Stimulated activated CD4-positive, alpha-beta T cell treated with anti-CD3 and anti-CD28 coated beads, Interleukin-12 subunit alpha, Interleukin-12 subunit beta, amount 100 ng/mL, for 48 hours (primary cell): ENCODE measurements at regions not wholly inside any gene's neighbourhood (a gene's known extent, or its start where the extent isn't known, plus 50 kb on each side); places are given as distances from the start of the nearest gene placed in this dataset.
A peak's percentile ranks its signal among the peaks of the same experiment; 100 is the strongest.

Experiments
- DNase-seq, 3 donors: peaks; one replicate each; pipeline ENCODE4 v3.0.0-alpha.2; 2020; ENCODE audit warnings: low read depth in 2 of 3, low spot score in 1 of 3

DNA sequence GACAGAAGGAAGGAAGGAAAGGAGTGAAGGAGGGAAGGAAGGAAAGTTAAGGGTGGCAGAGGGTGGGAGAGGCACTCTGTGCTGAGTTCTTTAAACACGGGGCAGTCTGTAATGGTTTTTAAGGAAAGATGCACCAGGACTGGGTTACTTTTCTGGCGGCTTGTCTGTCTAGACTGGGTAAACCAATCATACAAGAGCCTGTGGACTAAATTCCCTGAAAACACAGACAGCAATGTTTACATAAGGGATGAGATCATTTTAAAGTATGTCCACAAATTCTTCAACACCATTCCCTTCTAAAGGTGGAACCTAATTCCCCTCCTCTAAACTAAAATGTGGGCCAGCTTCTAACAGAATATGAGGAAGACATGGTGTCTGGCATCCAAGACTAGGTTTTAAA is 235.5 kb upstream of the IGF1R start:
- DNase-seq: no peak

DNA sequence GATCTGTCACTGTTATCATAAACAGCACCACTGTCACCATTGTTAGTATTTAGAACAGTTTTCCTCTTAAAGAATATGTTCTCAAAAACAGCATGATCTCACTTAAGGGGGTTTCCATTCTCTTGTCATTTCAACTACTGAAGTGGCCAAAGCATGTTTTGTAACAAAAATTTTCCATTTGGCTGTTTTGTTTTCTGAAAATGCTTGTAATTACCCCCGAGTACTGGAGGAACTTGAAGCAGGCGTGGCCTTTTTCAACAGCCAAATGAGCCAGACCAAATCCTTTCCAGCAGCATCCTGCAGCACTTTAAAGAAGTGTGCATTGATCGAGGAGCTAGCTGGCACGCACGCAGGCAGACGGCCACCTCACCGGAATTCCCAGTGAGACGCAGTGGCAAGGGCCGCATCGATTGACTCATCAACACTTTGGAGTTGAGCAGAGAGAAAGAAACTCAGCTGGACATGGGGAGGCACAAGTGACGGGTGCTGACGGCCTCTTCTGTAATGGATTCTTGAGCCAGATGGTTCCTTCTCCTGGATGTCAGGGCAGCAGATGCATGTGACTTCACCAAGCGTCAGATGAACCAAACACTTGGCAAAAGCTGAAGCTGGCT is 234.3 kb upstream of the IGF1R start:
- DNase-seq: no peak

DNA sequence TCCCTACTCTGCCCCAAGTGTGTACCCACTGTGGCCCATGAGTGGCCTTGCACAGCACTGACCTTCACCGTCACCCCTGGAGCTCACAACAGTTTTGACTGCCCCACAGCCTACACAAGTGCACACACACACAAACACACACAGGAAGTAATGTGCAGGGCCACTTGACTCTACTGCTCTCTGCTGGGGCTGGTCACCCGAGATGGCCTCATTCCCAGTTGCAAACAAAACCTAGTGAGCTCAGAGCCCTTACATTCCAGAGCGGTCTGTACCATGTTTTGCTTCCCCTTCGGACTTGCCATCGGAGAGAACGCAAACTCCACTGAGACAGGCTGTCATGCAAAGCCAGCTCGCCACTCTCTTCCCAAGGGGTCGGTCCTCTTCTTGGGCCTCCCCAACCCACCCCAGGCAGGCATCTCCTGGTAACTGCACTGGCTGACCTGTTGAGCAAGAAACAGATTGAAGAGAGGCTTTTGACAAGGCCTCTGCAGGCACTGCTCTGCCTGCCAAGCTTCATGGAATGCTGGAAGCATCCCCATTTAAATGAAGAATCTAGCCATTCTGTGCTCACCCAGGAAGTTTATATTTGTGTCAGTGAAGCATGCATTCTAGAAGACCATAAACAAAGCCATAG is 232.0 kb upstream of the IGF1R start:
- DNase-seq: no peak

GRCh38 chr15:98417346-98417745 is 231.0 kb upstream of the IGF1R start:
- no peak for DNase-seq

DNA sequence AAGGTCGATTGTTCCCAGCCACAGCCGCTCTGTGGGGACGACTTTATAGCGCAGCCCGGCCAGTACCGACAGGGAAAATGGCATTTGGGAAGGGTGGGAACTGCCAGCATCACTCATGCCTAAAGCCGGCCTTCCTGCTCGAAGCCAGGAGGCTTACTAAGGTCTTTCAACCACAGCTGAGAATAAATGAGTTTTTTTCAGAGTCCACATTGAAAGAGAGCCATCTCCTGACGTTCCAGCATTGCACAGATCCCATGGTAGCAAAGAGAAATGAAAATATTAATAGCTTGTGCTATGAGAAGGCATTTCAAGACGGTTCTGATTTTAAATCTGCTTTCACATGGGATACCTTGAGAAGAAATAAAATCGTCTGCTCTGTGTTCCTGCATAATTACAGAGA is 230.2 kb upstream of the IGF1R start:
- DNase-seq: no peak

DNA sequence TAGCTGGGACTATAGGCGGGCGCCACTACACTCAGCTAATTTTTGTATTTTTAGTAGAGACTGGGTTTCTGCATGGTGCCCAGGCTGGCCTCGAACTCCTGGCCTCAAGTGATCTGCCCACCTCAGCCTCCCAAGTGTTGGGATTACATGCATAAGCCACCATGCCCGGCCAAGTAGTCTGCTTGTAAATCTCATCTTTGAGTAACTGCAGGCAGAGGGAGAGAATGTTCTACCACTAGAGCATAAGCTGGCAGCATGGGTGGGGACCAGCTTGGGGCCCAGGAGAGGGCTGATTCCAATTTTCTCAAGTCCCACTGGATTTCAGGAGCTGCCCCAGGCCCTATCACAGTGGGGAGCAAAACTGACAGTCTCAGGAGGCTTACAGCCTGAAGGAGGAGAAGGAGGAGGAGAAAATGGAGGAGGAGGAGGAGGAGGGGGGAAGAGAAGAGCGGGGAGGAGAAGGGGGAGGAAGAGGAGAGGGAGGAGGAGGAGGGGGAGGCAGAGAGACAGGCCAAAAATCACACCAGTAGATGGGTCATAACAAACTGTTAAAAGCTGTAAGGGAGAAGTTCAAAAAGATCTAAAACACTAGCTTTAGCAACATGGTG is 229.1 kb upstream of the IGF1R start:
- no peak for DNase-seq

DNA sequence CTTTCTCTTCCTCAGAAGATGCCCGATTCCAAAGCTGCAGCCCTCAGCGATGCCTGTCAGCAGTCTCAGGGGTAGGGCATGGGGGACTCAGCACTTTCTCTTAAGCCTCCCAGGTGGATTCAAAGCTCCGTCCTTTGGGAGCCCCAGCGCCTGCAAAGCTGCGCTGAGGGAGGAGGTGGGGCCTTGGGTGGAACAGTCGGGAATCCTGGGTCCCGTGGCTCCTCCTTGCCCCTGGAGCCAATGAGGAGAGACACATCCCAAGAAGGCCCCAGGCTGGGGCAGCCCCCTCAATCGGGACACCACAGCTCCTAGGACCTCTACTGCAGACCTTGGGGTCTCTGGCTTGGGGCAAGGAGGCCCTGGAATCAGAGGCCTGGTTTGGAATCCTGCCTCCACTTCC is 227.5 kb upstream of the IGF1R start:
- no peak for DNase-seq

DNA sequence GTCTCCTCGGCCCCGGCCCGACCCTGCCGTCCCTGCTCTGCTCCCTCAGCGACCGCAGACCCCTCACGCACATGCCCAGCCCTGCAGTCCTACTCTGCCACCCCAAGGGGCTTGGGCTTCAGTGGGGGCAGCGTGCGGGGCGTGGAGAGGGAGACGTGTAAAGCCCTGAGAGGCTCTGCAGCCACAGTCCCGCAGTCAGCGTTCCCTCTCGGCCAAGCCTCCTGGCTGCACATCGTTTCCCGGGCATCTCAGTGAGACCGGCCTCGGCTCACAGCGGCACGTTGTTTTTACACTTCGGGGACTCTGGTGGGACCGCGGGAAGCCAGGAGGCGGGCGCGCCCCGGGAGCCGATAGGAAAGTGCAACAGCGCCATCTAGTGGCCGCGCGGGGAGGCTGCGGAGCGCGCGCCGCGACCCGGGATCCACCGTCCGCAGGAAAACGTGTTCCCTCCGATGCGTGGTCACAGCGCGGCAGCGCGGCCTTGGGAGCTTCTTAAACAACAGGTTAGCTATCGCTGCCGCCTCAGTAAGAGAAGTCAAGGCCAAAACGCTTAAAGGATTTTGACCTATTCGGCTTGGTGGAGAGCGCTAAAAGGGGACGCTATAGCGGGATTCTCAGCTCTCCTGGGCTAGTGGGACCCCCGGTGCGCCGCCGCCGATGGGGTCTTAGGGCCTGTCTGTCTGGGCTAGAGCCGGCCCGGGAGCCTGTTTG is 226.8 kb upstream of the IGF1R start:
- DNase-seq: peak; percentile 30 to 53 (median 40)

GRCh38 chr15:98422130-98422478 is 226.2 kb upstream of the IGF1R start:
- DNase-seq: no peak

- no peak for DNase-seq
Observed at GRCh38 chr15:98425173-98425572, 223.2 kb upstream of the IGF1R start.

- no peak for DNase-seq
Observed at GRCh38 chr15:98427321-98427720, 221.0 kb upstream of the IGF1R start.

DNA sequence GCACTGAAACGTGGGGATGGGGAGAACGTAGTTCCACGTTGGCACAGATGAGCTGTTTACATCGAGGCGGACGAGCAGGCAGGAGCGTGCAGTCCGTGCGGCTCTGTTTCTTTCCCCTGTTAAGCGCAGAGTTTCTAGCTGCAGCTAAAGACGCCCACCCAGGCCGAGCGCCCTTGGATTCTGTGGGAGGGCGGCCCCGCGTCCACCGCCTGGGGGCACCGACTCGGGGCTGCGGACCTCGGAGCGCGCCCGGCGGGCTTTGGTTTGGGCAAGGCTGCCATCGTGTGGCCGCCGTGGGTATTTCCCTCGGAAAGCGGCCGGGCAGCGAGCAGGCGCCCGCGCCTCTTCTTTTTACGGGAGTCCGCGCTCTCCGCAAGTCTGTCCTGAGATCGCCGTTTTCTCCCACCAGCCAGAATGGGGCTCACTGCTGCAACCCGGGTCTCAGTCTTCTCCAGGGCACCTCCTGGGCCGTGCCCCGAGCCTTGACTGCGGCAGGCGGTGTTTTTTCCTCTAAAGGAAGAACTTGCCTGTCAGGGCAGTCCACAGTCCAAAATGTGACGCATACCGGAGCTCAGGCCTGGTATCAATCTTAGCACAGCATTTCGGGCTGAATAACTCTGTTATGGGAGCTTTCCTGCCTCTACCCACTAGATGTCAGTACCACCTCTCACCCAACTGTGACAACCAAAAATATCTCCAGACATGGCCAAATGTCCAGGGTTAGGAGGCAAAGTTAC is 219.9 kb upstream of the IGF1R start:
- DNase-seq: peak; percentile 34 to 60 (median 57)

- DNase-seq: no peak
Observed at GRCh38 chr15:98431171-98431570, 217.2 kb upstream of the IGF1R start.

GRCh38 chr15:98433346-98433745 is 215.0 kb upstream of the IGF1R start:
- DNase-seq: no peak

GRCh38 chr15:98433856-98434255 is 214.5 kb upstream of the IGF1R start:
- no peak for DNase-seq

- DNase-seq: no peak
Observed at GRCh38 chr15:98437752-98438151, 210.6 kb upstream of the IGF1R start.

- no peak for DNase-seq
Observed at GRCh38 chr15:98438326-98438725, 210.0 kb upstream of the IGF1R start.

DNA sequence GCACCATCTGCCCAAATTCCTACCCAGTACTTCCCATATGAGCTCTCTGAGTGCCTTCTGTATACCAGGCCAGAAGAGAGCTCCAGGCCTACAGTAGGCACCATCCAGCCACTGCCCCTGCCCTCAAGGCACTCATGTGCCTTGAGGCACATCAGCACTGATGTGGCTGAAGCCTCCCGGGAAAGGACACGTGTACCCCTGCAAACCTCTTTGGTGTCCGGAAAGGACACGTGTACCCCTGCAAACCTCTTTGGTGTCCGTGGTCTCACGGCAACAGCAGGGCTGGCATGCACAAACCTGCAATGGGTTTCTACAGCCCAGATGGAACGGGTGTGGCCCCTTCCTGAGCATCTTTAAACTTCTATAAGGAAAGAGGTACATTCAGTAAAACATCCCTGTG is 209.4 kb upstream of the IGF1R start:
- no peak for DNase-seq

GRCh38 chr15:98439523-98439942 is 208.8 kb upstream of the IGF1R start:
- DNase-seq: no peak

DNA sequence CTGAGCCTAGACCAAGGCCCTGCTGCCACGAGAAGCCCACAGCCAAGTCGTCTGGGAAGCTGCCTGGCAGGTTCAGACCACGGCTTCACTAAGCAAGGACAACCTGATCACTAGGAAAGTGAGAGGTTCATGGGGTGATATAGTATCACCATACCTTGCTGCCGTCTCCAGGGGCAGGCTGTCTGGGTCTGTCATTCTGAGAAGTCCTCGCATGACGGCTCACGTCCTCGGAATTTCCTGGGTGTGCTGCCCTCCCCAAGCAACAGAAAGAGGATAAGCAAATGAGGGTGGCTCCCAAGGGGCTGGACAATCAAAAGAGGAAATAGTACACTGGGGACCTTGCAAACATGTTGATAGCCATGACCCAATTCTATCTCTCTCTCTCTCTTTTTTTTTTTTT is 207.4 kb upstream of the IGF1R start:
- DNase-seq: no peak

GRCh38 chr15:98441599-98441998 is 206.7 kb upstream of the IGF1R start:
- DNase-seq: no peak
